HG03442 (cell line): ENCODE measurements at regions not wholly inside any gene's neighbourhood (a gene's known extent, or its start where the extent isn't known, plus 50 kb on each side); places are given as distances from the start of the nearest gene placed in this dataset.
"Not testable (repeated sequence)": the region's sequence is repeated elsewhere in the genome, so short reads cannot be mapped to it uniquely, and the experiment has no call there.

Experiments used
- ATAC-seq: cut with Tn5 transposase; IDR thresholded peaks from one replicate; pipeline ENCODE4 v1.9.1; 2021; ENCODE audit warnings: mild to moderate bottlenecking, moderate library complexity; ENCODE audit not compliant: unreplicated experiment

DNA sequence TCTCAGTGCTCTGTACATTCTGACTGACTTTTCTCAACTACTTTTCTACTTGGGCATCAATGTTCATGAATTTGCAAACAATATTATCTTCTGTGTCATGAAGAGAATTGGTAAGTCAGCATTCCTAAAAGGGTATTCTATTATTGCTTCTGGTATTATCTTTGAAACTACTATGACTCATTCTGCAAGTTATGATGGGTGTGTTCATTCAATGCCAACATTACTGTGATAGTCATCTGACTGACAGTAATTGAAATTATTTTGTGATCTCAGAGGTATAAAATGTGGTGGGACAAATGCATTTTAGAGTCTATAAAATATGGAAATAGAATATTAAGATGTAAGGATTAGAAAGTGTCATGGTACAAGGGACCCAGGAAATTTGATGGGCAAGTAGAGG is 736.0 kb upstream of the CELF4 start:
- no peak for ATAC-seq

DNA sequence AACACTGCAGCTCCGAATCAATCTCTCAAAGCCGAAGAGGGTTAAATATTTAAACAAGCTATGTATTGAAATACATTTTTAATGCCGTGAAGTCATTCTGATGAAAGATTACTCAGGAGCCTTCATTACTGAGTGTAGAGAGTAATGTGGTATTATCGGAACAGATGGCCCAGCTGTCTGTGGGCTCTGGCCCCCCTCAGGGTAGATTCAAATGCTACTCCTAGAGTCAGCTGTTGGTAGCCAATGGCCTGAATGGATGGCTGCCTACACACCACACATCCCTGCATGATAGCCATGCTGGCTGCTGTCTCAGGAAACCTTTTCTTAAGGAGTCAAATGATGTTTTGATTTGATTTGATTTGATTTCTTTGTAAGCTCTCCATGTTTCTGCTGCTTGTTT is 732.3 kb upstream of the CELF4 start:
- ATAC-seq = no peak

DNA sequence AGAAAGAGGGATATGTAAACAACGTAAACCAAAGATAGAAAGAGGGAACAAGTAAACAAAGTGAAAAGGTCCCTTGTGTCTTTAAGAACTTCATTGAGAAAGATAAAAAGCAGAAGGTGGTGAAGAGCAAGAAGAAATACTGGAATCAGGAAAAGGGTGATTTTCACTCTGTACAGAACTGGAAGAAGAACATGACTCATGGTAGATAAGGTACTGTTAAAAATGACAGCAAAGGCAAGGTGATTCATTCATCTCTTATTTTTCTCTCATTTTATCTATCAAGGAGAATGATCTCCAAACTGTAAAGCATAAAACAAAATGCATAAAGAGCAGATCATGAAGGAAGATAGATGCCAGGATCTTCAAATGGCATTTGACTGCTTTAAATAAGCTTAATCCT is 724.6 kb upstream of the CELF4 start:
- ATAC-seq = no peak

DNA sequence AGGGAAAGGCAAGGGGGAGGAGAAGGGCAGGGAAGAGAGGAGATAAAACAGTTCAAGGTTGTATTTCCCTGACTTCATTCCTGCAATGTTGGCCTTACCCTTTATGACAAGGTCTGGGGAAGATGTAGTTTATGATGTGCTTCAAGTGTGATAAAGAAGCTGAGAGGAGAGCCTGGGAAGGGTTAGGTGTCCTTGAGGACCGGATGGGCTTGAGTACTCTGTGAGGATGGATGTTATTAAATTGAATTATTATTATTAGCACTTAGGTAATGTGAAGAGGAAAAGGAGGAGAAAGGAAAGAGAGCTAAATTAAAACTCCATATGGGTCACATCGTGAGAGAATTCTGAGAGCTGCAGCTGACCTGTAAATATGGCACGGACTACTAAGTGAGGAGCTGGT is 719.4 kb upstream of the CELF4 start:
- no peak for ATAC-seq

DNA sequence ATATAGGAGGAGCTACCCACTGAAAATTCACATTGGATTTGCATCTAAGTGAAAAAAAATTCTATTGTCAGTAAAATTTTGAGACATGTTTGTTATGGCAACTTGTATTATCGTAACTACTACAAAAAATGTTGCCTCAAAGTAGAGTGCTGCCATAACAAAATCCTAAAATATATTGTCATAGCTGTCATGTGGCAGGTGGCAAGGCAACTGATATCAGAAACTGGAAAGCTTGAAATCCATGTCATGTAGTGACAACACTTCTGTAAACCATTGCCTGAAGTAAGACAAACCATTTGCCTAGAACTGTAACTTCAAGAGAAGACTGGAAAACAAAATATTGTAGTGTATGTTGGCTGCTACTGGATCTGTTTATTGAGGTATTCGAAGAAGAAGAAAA is 697.5 kb upstream of the CELF4 start:
- ATAC-seq = no peak

DNA sequence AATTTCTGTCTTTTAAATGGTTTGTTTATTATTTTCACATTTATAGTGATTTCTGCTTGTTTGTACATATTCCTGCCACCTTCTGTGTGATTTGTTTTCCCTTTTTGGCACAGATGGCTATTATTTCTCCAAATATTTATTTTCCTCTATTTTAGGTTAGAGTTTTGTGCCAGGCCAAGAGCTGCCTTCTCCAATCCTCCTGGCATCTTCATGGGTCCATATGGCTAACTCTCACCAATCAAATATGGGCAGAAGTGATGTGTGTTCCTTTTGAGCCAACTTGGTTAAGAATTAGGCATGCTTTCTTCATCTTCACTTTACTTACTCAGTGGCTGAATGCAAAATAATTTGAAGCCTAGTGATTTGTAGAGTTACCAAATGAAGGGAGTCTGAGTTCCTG is 697.1 kb upstream of the CELF4 start:
- no peak for ATAC-seq

DNA sequence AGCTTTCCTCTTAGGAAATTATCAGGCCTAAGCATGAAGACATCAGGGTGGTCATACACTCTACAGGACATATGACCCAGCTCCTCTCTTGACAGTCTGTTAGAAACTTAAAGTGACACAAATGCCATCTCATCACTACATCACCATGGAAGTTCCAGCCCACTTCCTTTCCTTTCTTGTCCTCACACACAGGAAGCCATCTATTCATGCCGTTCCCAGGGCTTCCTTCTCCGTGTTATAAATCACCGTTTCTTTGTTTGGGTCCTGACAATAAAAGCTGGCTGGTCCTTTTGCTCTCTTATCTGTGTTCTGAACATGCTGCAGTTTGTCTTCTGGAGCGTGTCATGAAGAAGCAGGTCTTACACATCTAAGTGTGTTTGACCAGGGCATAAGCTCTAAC is 692.1 kb upstream of the CELF4 start:
- no peak for ATAC-seq

DNA sequence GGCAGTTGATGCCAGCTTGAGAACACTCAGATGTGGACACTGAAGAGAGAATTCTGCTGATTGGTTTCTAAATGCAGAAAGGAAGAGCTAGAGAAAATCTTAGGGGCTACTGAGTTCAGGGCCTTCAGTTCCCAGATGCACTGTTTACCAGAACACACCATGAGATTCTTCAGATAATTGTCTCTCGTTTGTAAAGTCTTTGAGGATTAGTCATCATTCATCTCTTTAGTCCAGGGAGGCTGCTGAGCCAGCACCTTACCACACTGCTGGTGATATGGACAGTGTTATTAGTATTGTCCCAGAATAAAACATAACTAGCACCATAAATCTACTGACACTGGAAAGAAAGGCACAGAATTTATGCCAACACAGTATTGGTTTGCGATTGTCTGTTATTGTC is 690.8 kb upstream of the CELF4 start:
- ATAC-seq = no peak

DNA sequence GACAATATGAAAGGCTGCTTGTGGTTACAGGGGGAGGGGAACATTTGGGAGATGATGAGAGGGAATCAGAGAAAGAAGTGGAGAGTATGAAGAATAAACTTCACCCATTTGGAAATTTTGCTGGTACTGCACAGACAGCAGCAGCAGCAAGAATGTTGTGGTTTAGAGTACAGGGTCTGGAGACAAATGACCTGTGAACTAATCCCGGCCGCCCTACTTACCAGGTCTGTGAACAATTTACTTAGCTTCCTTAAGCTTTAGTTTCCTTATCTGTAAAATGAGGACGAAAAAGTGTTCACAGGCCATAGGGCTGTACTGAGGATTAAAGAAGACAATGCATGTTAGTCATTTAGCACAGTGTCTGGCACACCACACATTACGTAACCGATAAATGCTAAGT is 685.4 kb upstream of the CELF4 start:
- ATAC-seq = no peak

DNA sequence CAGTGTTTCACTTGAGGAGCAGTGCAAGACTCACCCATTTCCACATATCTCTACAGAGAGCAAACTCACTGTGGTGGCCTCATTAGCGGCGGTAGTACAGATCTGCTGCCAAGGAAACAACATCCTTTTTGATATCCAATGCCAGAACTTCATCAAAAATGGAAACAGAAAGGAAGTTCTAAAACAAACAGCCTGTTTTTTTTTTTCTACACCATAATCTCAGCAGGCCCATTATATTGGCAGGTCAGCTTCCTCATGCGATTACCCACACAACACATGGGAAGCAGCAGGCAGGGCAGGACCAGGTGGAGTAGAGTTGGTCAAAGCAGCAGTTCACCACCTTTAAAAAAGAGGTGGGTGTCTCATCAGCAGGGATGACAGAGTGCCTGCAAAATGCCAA is 678.9 kb upstream of the CELF4 start:
- ATAC-seq = no peak

DNA sequence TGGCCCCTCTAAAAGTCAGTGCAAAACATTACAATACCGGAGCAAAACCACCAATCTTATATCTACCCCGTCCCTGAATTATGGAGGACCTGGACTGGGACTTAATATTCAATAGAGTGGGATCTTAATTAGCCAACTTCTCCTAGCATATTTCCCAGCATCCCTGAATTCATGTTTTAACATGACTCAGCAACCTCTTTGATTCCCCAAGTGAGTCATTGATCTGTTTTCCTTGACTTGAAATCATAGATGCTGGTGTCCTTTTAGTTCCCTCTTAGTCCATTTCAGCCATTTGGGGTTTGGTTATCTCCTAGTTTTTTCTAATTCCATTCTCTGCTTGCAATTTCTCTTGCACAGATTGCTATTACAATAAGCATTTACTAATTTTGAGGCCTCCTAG is 677.7 kb upstream of the CELF4 start:
- no peak for ATAC-seq

DNA sequence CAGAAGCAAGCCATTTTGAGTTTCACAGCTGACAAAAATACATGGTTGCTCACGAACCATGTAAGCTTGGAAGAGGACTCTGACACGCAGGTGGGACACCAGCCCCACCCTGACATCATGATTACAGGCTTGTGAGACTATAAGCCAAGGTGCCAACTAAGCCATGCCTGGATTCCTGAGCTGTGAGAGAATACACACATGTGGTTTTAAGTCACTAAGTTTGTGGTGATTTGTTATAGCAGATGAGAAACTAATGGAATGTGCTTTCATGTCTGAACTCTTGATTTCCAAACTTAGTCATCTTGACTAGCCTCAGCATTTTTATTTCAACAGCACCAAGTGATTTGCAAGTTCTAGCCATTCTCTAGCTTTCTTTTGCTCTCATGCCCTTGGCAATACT is 676.1 kb upstream of the CELF4 start:
- no peak for ATAC-seq

DNA sequence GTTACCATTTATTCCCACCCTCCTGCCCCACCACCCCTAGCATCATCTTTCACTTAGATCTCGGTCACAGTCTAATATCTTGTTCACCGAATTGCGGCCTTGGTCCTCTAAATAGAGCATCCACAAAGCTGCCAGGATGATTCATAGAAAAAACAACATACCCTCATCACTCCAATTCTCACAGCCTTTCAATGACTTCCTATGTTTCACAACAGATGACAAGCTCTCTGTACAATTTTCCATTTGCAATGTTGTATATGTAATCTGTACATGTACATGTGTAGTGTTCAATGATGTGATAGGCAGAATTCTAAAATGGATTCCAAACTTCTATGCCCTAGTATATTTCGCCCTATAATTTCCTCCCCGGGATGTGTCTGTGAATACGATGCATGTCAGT is 675.6 kb upstream of the CELF4 start:
- no peak for ATAC-seq

DNA sequence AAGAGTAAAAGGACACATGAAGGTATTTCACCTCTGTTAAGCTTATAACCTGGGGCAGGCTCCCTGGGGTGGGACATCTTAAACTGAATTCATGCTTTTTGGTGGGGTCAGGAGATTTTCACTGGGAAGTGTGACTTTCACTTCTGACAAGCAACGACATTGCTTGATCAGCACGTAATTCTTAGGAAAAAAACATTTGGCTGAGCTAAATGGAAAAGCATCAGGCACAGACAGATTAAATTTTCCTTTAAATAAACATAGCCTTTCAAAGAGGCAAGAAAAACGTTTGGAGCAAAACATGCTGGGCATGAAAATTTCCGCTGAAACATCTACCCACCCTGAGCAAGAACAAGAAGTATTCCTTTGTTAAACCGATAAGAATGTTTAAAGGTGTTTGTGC is 674.0 kb upstream of the CELF4 start:
- ATAC-seq = no peak

DNA sequence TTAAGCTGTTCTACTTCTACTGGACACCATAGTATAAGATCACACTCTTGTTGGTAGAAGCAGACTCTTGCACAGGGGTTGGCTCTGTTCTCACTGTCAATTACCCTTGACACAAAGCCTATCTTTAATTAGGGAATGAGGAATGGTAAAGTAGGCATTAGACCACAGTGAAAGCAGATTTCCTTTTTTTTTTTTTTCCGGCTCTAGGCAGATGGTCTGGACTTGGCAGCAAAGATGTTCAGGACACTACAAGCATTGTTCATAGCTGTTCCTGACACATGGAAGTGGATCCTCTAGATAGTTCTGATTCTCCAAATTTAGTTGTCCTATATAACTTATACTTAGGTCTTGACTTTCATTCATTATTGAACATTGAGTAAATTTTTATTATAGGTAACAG is 672.2 kb upstream of the CELF4 start:
- no peak for ATAC-seq

DNA sequence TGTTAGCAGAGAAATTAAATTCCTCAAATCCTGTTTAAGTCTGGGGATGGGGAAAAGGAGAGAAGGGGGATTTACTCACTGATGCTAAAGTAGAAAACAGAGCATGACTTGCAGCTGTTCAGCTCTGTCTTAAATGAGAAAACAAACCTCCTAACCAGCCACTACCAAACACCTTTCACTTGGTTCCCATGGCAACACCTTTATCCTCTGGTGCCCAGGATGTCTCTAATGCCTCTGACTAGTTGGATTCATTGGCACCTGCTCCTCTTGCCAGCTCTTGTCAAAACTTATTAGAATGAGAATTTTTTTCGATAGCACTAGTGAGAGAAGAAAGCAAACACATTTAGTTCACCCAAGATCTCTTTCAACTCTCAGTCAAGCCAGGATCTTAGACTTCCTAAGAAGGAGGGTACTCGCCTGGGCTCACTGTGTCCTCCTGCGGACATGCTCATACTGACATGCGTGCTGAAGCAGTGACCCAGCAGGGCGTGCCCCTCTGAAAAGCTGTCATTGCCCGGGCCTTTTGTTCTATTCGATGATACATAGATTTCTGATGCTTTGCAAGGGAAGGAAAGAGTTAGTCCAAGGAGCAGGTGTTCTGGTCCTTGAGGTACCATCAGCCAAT is 656.0 kb upstream of the CELF4 start:
- no peak for ATAC-seq

DNA sequence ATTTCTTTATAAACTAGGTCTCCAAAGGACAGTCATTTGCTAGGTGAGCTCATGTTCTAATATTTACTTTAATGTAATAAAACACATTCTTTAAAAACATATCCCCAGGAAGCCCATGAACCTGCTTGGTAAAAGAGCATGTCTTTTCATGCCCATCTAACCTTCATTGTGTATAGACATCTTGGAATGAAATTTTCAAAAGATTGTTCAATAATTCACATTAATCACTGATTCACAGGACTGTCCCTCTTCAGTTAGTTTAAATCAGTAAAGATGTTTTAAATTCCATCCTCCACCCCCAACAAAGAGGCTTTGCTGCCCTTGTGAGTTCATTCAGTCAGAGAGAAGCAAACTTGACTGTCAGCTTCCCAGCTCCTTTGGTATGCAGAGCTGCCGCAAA is 633.4 kb upstream of the CELF4 start:
- no peak for ATAC-seq

DNA sequence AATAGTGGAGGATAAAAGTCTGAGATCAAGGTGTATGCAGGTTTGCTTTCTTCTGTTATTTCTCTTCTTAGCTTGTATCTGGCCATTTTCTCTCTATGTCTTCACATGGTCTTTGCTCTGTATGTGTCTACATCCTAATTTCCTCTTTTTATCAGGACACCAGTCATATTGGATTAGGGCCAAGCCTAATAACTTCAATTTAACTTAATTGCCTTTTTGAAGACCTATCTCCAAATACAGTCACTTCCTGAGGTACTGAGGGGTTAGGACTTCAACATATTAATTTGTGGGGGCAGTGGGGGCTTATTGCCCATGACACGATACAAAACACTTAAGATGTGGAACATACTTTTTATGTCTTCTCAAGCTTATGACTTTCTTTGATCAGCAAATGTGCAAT is 632.9 kb upstream of the CELF4 start:
- ATAC-seq = no peak

DNA sequence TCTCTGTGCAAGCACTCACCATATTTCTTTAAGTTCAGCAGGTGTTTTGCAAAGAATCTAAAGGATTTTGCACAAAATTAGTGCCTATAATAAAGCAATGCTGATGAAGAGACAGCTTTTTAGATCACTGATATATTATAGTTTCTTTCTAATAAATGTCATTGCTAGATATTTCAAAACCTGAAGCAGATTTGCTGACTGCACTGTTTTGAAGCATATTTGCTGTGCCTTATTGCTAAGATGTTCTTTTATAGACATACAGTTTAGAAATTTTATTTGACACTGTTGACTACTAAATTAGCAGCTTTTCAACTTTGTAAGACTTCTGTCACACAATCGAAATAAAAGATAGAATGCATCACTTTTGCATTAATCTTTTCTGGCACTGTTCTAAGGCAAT is 620.9 kb upstream of the CELF4 start:
- no peak for ATAC-seq

DNA sequence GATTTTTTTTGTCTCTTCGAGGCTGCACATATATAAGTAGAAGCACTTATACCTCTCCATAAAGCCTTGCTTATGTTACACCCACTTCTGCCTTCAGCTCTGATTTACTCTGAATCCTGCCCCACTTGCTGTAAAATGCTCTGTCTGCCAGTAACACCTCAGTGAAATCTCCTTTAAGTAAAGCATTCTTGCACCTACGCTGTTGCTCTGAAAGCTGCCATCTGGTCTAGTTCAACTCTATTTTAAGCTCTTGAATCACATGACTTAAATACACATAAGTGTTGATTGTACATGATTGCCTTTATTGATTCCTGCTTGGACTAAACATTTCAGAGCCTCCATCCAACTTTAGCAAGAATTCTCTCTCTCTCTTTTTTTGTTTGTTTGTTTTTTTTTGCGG is 609.0 kb upstream of the CELF4 start:
- ATAC-seq = no peak

DNA sequence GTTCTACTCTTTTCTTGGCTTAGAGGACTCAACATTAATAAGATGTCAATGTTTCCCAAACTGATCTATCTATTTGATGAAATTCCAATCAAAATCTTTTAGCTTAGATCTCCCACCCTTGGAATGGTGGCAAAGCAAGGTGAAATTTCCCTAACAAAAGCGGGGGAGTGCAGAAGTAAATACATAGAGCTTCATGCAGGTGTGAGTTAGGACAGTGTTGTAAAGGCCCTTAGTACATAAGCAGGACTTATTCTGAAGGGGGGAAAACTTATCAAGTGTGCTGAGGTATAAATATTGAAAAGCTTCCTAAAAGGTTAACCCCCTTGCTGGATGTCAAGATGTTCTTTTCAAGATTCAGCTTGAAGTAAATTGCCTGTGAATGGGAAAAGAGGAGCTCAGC is 608.6 kb upstream of the CELF4 start:
- no peak for ATAC-seq

DNA sequence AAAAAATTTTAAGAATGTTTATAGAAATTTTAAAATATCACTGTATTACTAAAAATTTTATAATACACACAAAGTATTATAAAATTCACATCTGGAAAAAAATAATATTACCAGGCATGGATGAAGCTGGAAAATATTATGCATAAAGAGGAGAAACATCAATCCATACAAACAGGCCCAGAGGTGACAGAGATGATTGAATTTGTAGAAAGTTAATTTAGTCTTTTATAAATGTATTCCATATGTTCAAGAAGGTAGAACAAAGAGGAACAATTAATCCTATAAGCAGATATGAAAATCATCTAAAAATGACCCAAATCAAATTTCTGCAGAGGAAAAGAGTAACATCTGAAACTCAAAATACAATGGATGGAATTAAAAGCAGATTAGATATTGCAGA is 605.2 kb upstream of the CELF4 start:
- ATAC-seq = no peak

DNA sequence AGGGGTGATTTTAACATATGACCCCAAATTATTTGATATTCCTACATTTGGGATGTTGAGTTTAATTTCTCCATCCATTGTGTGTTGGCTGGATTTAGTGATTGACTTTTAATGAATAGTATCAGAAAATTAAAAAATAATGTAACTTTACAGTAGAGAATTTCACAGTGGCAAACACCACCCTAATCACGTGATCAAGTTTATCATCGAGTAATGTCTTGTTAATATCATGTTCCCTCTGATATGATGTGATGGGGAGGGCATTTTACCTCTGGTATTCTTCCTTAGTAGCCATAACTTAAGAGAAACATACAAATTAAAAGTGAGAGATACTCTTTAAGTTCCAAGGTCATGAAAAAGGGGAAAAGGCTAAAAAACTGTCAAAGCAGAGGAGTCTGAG is 602.0 kb upstream of the CELF4 start:
- ATAC-seq = no peak

DNA sequence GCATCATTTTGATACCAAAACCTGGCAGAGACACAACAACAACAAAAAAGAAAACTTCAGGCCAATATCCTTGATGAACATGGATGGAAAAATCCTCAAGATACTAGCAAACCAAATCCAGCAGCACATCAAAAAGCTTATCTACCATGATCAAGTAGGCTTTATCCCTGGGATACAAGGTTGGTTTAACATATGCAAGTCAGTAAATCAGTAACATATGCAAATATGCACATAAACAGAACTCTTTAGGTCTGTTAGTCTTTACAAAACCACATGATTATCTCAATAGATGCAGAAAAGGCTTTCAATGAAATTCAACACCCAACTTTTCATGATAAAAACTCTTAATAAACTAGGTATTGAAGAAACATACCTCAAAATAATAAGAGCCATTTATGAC is 587.5 kb upstream of the CELF4 start:
- ATAC-seq = not testable (repeated sequence)
